Pancreas (tissue), 10 donors: ENCODE measurements at regions not wholly inside any gene's neighbourhood (a gene's known extent, or its start where the extent isn't known, plus 50 kb on each side); places are given as distances from the start of the nearest gene placed in this dataset.

Experiments used
- ATAC-seq, 4 donors: fragments of 200-7000 bp; cut with Tn5 transposase; one replicate each; pipeline versions ENCODE4 v1.8.0 to v1.9.1; 2020; ENCODE audit warnings: mild to moderate bottlenecking in 4 of 4, moderate library complexity in 4 of 4
- DNase-seq, 6 donors: peaks; one replicate each; pipeline ENCODE4 v3.0.0-alpha.2; 2020
- FAIRE-seq: peaks from 2 replicates; lab custom pipeline; 2012; peaks lifted over from hg19 to GRCh38; lab: Jason Lieb, UNC
- H3K27ac ChIP-seq, 4 donors: fragments of 200-600 bp; sonication (generic); 1 replicate in 3 of 4; 2 replicates in 1 of 4; pipeline versions ENCODE4 v1.5.0 to v1.8.0; 2020
- H3K27me3 ChIP-seq, 4 donors: fragments of 200-600 bp; one replicate each; pipeline ENCODE4 v1.8.0; 2021
- H3K36me3 ChIP-seq, 3 donors: fragments of 200-600 bp; sonication (generic) in 1 of 3; one replicate each; pipeline versions ENCODE4 v1.5.0 to v1.8.0; 2020 to 2021
- H3K4me1 ChIP-seq, 3 donors: fragments of 200-600 bp; one replicate each; pipeline ENCODE4 v1.8.0; 2021
- H3K4me3 ChIP-seq, 4 donors: fragments of 200-600 bp; sonication (generic) in 2 of 4; one replicate each; pipeline versions ENCODE4 v1.5.0 to v1.8.0; 2020 to 2021
- H3K9me3 ChIP-seq, 4 donors: fragments of 200-600 bp; one replicate each; pipeline ENCODE4 v1.8.0; 2021
- CTCF ChIP-seq, 4 donors: fragments of 200-600 bp; sonication (generic) in 3 of 4; IDR thresholded peaks; one replicate each; pipeline versions ENCODE4 v1.5.0 to v1.8.0; 2021; ENCODE audit warnings: antibody characterized with exemption in 4 of 4
- WGBS, 2 donors: extraction: QIAGEN DNeasy Blood & Tissue Kit; methylation state at CpG; one replicate each; pipeline ENCODE4 v1.1.7; 2013; 5-methylcytosine and 5-hydroxymethylcytosine counted together
- intact Hi-C, 3 donors: fragments of 100-400 bp; cut with DNase I; formaldehyde crosslinking; loops; one replicate each; pipeline versions ENCODE4 v1.11.1 to v1.14.2; 2022
- donor health status: healthy with polysubstance abuse.
- donor health status: DM: no; HTN: no; CAD: no; lungs with moderate emphysema.
- donor health status: DM: no; HTN: no; CAD: no.
- donor health status: control.
- donor health status: control.
- donor health status: Bipolar disorder and iron deficiency.
- donor health status: DM: yes; HTN: yes; CAD: no.
- donor health status: DM: no; HTN: no; CAD: no.
- donor health status: DM: no; HTN: no; CAD: no.
- donor health status: DM: yes; HTN: yes; CAD: no.

DNA sequence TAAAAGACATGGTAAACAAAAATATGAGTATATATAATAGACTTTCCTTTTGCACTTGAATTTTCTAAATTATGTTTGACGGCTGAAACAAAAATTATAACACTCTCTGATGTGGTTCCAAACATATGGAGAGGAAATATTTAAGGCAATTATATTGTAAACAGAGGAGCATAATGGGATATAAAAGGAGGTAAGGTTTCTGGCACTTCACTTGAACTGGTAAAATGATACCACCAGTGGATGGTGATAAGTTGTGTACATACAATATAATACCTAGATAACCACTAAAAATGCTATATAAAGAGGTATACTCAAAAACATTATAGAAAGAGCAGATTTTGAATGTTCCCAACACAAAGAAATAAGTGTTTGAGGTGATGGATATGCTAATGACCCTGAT lies 192.9 kb upstream of the RAD23B start:
- FAIRE-seq = no peak
- 83 to 92% methylated on average over 1 of the region's 1 CpG for WGBS, 2 donors
- ATAC-seq = no peak

GRCh38 chr9:107093365-107094060 lies 189.6 kb upstream of the RAD23B start:
- intact Hi-C loops = no loop called here
- TF ChIP-seq CTCF (IDR thresholded peaks at IDR 0.05) = no peak

More for the DNA sequence above, 192.9 kb upstream of the RAD23B start:
- Histone ChIP-seq H3K4me3 (no peak overlapping the region), H3K27ac (no peak overlapping the region), H3K4me1 (no peaks in the 10 kb centered on the region), H3K9me3 (no peaks in the 10 kb centered on the region), H3K36me3 (no peaks in the 10 kb centered on the region), H3K27me3 (no peaks in the 10 kb centered on the region)
- no peak for TF ChIP-seq CTCF (IDR thresholded peaks at IDR 0.05)
- DNase-seq = no peak
- intact Hi-C loops = no loop called here

DNA sequence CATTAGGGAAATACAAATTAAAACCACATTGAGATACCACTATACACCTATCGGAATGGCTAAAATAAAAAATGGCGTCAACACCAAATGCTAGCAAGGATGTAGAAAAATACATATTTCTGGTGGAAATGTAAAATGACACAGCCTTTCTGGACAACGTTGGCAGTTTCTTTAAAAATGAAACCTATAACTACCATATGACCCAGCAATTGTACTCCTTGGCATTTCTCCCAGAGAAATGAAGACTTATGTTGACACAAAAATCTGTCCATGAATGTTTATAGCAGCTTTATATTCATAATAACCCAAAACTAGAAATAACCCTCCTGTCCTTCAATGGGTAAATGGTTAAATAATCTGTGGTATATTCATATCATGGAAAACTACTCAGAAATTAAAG lies 188.7 kb upstream of the RAD23B start:
- WGBS, 2 donors = 71 to 75% methylated on average over 3 of the region's 3 CpGs
- no peak for FAIRE-seq
- no peaks in the 10 kb centered on the region for H3K36me3 ChIP-seq
- H3K4me1 ChIP-seq = no peaks in the 10 kb centered on the region
- no peaks in the 10 kb centered on the region for H3K27me3 ChIP-seq
- DNase-seq = no peak
- no peaks in the 10 kb centered on the region for H3K9me3 ChIP-seq
- no peak for TF ChIP-seq CTCF (IDR thresholded peaks at IDR 0.05)
- no peak overlapping the region for H3K4me3 ChIP-seq
- intact Hi-C loops = no loop called here
- no peak overlapping the region for H3K27ac ChIP-seq
- ATAC-seq = no peak

More at GRCh38 chr9:107093365-107094060, 189.6 kb upstream of the RAD23B start:
- Histone ChIP-seq H3K4me1 (no peaks in the 10 kb centered on the region), H3K36me3 (no peaks in the 10 kb centered on the region), H3K27ac (no peak overlapping the region), H3K4me3 (no peak overlapping the region), H3K9me3 (no peaks in the 10 kb centered on the region), H3K27me3 (no peaks in the 10 kb centered on the region)
- FAIRE-seq (no peak), DNase-seq (no peak), ATAC-seq (no peak)
- 95 to 96% methylated on average over 3 of the region's 3 CpGs for WGBS, 2 donors

DNA sequence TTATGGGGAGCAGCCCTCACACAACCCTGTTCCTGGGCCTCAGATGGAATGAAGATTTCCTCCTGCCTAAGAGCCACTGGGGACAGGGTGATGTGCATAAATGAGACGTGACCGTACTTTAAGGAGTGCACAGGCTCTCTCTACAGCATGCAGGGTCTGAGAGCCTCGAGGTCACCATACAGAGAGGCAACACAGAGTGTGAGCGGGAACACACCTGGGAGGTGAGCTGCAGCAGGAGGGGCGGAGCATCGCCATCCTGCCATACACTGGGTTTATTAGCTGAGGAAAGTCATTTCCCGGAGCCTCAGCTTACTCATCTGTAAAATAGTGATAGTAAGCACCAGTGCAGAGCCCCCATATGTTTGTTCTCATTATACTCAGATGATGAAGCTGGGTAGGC lies 182.5 kb upstream of the RAD23B start:
- FAIRE-seq = no peak
- intact Hi-C loops = no loop called here
- no peak for TF ChIP-seq CTCF (IDR thresholded peaks at IDR 0.05)
- no peak for ATAC-seq
- 67 to 71% methylated on average over 7 of the region's 7 CpGs for WGBS, 2 donors
- no peak overlapping the region for H3K4me3 ChIP-seq
- DNase-seq = no peak
- H3K27me3 ChIP-seq = no peaks in the 10 kb centered on the region
- no peaks in the 10 kb centered on the region for H3K4me1 ChIP-seq
- H3K9me3 ChIP-seq = no peaks in the 10 kb centered on the region
- no peak overlapping the region for H3K27ac ChIP-seq
- no peaks in the 10 kb centered on the region for H3K36me3 ChIP-seq

DNA sequence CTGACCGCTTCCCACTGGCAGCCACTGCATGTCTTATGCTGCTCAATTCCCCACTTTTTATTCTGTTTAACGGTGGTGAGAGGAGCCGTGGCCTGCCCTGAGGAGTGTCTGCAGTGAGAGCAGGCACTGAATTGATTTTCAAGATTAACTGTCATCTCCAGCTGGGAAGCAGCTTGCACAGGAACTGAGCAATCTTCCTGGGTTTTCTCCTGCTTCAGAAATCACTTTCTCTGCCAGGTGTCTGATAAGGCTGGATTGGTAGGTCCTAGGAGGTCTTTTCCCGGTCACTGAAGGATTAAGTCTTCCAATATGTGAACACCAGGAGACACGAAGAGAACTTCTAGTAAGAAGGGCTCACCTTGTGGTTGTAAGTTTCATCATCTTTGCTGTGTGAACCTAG lies 181.1 kb upstream of the RAD23B start:
- Histone ChIP-seq H3K4me1 (no peaks in the 10 kb centered on the region), H3K4me3 (no peak overlapping the region), H3K9me3 (no peaks in the 10 kb centered on the region), H3K27ac (no peak overlapping the region), H3K27me3 (no peaks in the 10 kb centered on the region), H3K36me3 (no peaks in the 10 kb centered on the region)
- DNase-seq (no peak), ATAC-seq (no peak), FAIRE-seq (no peak)
- TF ChIP-seq CTCF (IDR thresholded peaks at IDR 0.05) = no peak
- WGBS, 2 donors = 45 to 48% methylated on average over 5 of the region's 5 CpGs
- intact Hi-C loops = no loop called here
